Esophagus muscularis mucosa (tissue), 4 donors: ENCODE measurements at regions not wholly inside any gene's neighbourhood (a gene's known extent, or its start where the extent isn't known, plus 50 kb on each side); places are given as distances from the start of the nearest gene placed in this dataset.

Source experiments
- DNase-seq: peaks from one replicate; pipeline ENCODE4 v3.0.0-alpha.2; 2017; ENCODE audit errors: extremely low spot score
- H3K27ac ChIP-seq, 4 donors: fragments of 200-600 bp; sonication (generic); replicated peaks in 1 of 4; 1 replicate in 3 of 4; 2 replicates in 1 of 4; pipeline ENCODE4 v1.5.1; 2016 to 2019; ENCODE audit warnings: mild to moderate bottlenecking in 1 of 4
- H3K27me3 ChIP-seq, 4 donors: fragments of 200-600 bp; sonication (generic); one replicate each; pipeline versions ENCODE4 v1.5.1 to v1.6.0; 2016 to 2019
- H3K36me3 ChIP-seq, 4 donors: fragments of 200-600 bp; sonication (generic); one replicate each; pipeline ENCODE4 v1.5.1; 2016 to 2019
- H3K4me1 ChIP-seq, 4 donors: fragments of 200-600 bp; sonication (generic); one replicate each; pipeline ENCODE4 v1.5.1; 2016 to 2019
- H3K4me3 ChIP-seq, 4 donors: fragments of 200-600 bp; sonication (generic); 1 replicate in 2 of 4; 2 replicates in 2 of 4; pipeline ENCODE4 v1.5.1; 2016 to 2019; ENCODE audit warnings: mild to moderate bottlenecking in 4 of 4, moderate library complexity in 1 of 4
- H3K9me3 ChIP-seq, 4 donors: fragments of 200-600 bp; sonication (generic); 1 replicate in 3 of 4; 2 replicates in 1 of 4; pipeline ENCODE4 v1.5.1; 2016 to 2019
- EP300 ChIP-seq: sonication (generic); formaldehyde crosslinking; IDR thresholded peaks from one replicate; pipeline ENCODE4 v1.6.1; 2017; ENCODE audit warnings: antibody characterized with exemption
- POLR2A ChIP-seq: fragments of 450-650 bp; IDR thresholded peaks from one replicate; pipeline ENCODE4 v1.6.1; 2017; ENCODE audit warnings: antibody characterized with exemption, moderate library complexity, mild to moderate bottlenecking, low read depth
- POLR2AphosphoS5 ChIP-seq, 2 donors: sonication (generic); formaldehyde crosslinking; IDR thresholded peaks; one replicate each; pipeline ENCODE4 v1.6.1; 2017; ENCODE audit warnings: antibody characterized with exemption in 2 of 2
- WGBS: methylation state at CpG from one replicate; pipeline ENCODE4 v1.1.5; 2018; 5-methylcytosine and 5-hydroxymethylcytosine counted together
- intact Hi-C: fragments of 100-400 bp; cut with DNase I; formaldehyde crosslinking; loops from one replicate; pipeline ENCODE4 v1.15.1; 2023
- TF ChIP-seq, protein P1 (sequence below), 3 experiments: fragments of 200-600 bp in 2 of 3; fragments of 450-650 bp in 1 of 3; sonication (generic) in 2 of 3; IDR thresholded peaks; one replicate each; pipeline ENCODE4 v1.5.1; 2017 to 2019; ENCODE audit warnings: antibody characterized with exemption in 3 of 3, mild to moderate bottlenecking in 2 of 3, moderate library complexity in 1 of 3

DNA sequence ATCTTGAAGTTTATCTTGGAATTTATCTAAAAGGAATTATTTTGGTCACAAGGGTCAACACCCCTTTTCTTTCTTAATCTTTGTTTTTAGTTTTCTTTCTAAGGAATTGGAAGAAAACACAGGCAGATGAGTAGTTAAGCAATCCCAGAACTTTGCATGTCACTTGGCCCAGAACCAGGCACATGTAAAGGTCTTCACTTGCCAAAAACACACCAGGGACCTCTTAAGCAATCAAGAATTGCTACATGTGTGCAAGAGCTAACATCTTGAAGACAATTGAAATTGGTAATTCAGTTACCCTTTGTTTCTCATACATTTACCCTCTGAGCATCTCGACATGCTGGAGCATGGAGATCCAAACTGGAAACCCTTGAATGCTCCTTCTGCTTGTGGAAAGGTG is 114.2 kb downstream of the ZC3H11B start:
- 75% methylated on average over 1 of the region's 1 CpG for WGBS
- no peak overlapping the region for H3K27ac ChIP-seq

DNA sequence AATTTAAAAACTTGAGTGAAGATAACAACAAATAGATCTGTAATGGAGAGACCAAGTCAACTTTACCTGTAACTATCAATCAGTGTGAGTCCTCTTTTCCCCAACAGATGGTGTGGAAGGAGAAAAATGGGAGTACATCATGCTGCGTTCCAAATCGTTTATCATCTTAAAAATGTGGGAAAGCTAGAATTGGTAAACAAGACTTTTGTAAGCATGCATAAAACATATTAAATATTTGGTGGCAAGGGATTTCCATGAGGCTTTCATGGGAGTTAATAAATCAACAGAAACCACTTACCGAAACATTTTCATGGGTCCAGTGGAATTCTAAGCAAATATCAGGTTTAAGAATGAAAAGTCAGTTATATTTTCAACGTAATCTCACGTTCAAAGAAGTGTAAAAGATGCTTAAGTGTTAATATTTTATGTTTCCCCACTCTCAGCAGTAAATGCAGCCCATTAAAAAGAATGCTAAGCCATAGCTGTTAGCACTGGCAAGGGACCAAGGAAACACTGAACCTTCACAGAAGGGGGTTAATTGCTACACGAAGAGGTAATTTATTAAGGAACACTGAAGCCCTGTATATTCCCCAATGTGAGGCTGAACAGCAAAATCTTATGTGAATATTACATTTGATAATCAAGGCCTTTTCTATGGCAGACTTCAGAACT is 117.0 kb downstream of the ZC3H11B start:
- no peak overlapping the region for H3K27ac ChIP-seq
- no peaks in the 10 kb centered on the region for H3K9me3 ChIP-seq
- H3K4me1 ChIP-seq: no peaks in the 10 kb centered on the region
- no peaks in the 10 kb centered on the region for H3K27me3 ChIP-seq
- no peak for DNase-seq
- 87% methylated on average over 6 of the region's 6 CpGs for WGBS
- intact Hi-C loops: no loop called here
- H3K4me3 ChIP-seq: no peak overlapping the region
- no peaks in the 10 kb centered on the region for H3K36me3 ChIP-seq
- TF ChIP-seq POLR2A (no peak), EP300 (no peak), POLR2AphosphoS5 (IDR thresholded peaks at IDR 0.05) (no peak)
- TF ChIP-seq, protein P1, sequence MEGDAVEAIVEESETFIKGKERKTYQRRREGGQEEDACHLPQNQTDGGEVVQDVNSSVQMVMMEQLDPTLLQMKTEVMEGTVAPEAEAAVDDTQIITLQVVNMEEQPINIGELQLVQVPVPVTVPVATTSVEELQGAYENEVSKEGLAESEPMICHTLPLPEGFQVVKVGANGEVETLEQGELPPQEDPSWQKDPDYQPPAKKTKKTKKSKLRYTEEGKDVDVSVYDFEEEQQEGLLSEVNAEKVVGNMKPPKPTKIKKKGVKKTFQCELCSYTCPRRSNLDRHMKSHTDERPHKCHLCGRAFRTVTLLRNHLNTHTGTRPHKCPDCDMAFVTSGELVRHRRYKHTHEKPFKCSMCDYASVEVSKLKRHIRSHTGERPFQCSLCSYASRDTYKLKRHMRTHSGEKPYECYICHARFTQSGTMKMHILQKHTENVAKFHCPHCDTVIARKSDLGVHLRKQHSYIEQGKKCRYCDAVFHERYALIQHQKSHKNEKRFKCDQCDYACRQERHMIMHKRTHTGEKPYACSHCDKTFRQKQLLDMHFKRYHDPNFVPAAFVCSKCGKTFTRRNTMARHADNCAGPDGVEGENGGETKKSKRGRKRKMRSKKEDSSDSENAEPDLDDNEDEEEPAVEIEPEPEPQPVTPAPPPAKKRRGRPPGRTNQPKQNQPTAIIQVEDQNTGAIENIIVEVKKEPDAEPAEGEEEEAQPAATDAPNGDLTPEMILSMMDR (IDR thresholded peaks at IDR 0.05): no peak

More for the DNA sequence above, 114.2 kb downstream of the ZC3H11B start:
- H3K9me3 ChIP-seq: no peaks in the 10 kb centered on the region
- H3K4me3 ChIP-seq: no peak overlapping the region
- H3K27me3 ChIP-seq: no peaks in the 10 kb centered on the region
- TF ChIP-seq, protein P1 (IDR thresholded peaks at IDR 0.05): no peak
- TF ChIP-seq POLR2A (no peak), EP300 (no peak), POLR2AphosphoS5 (IDR thresholded peaks at IDR 0.05) (peak; percentile 15 to 57)
- DNase-seq: no peak
- intact Hi-C loops: no loop called here
- H3K4me1 ChIP-seq: no peaks in the 10 kb centered on the region
- no peaks in the 10 kb centered on the region for H3K36me3 ChIP-seq

DNA sequence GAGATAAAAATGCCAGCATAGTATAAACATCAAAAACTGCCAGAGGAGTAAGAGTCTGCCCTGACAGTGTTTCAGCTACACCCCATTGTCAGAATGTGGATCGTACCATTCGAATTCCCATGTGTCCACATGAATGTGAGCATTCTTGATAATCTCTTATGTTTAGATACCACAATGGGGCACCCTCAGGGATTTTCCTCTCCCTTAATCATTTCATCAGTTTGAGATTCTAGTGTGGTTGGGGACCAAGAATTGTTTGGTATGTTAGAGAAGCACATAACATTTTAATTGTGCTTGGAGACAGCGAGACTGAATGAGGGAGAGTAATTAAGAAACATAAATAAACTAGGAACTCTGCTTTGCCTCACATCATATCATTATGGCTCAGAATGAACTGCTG is 120.2 kb downstream of the ZC3H11B start:
- Histone ChIP-seq H3K27ac (no peak overlapping the region), H3K27me3 (no peaks in the 10 kb centered on the region), H3K36me3 (no peaks in the 10 kb centered on the region), H3K9me3 (no peaks in the 10 kb centered on the region), H3K4me3 (no peak overlapping the region), H3K4me1 (no peaks in the 10 kb centered on the region)
- WGBS: 68% methylated on average over 3 of the region's 3 CpGs
- TF ChIP-seq POLR2A: no peak
- no peak for TF ChIP-seq EP300
- TF ChIP-seq POLR2AphosphoS5 (IDR thresholded peaks at IDR 0.05): no peak
- TF ChIP-seq, protein P1 (IDR thresholded peaks at IDR 0.05): no peak
- no peak for DNase-seq
- intact Hi-C loops: no loop called here

DNA sequence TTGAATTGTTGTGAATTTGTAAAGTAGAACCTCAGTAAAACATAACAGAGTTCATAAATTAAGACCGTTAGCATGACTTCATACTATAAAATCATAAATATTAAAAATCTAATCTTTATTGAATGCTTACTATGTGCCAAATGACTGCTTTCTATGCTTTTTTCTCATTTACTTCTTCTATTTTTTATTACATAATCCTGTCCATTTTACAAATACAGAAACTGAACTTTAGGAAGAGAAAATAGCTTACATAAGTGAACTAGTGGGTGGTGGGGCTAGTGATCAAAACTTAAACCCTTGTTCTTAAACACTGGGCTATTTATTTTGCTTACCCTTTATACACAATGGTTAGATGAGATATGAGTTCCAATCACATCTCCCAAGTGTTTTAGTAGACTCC is 122.3 kb downstream of the ZC3H11B start:
- no peak for DNase-seq
- H3K4me3 ChIP-seq: no peak overlapping the region
- 93% methylated on average over 1 of the region's 1 CpG for WGBS
- no peaks in the 10 kb centered on the region for H3K9me3 ChIP-seq
- no peaks in the 10 kb centered on the region for H3K36me3 ChIP-seq
- H3K4me1 ChIP-seq: no peaks in the 10 kb centered on the region
- H3K27me3 ChIP-seq: no peaks in the 10 kb centered on the region
- intact Hi-C loops: no loop called here
- H3K27ac ChIP-seq: no peak overlapping the region
- no peak for TF ChIP-seq POLR2A
- TF ChIP-seq EP300: no peak
- no peak for TF ChIP-seq POLR2AphosphoS5 (IDR thresholded peaks at IDR 0.05)
- TF ChIP-seq, protein P1 (IDR thresholded peaks at IDR 0.05): no peak

DNA sequence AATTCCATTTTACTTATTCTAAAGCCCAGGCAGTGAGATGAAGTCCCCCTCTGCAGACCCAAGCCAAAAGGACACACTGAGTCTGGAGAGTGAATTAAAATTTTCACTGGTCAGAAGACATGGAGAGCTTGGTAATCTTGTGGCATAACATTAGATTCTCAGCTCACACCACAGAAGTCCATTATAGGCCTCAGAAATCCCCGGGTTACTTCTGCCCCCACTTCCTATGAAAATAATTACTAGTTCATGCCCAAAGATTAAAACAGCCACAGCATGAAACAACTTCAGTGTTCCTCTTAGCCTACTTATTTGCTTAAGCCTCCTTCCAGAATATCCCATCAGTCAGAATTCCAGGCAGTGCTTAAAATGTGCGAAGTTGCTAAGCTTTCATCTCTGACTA is 123.3 kb downstream of the ZC3H11B start:
- H3K4me3 ChIP-seq: no peak overlapping the region
- H3K27me3 ChIP-seq: no peaks in the 10 kb centered on the region
- H3K27ac ChIP-seq: no peak overlapping the region
- H3K36me3 ChIP-seq: no peaks in the 10 kb centered on the region
- intact Hi-C loops: no loop called here
- H3K9me3 ChIP-seq: no peaks in the 10 kb centered on the region
- WGBS: 93% methylated on average over 2 of the region's 2 CpGs
- no peaks in the 10 kb centered on the region for H3K4me1 ChIP-seq
- no peak for DNase-seq
- TF ChIP-seq, protein P1 (IDR thresholded peaks at IDR 0.05): no peak
- TF ChIP-seq POLR2A (no peak), EP300 (no peak), POLR2AphosphoS5 (IDR thresholded peaks at IDR 0.05) (no peak)
